ENCODE measurements at regions not wholly inside any gene's neighbourhood (a gene's known extent, or its start where the extent isn't known, plus 50 kb on each side); places are given as distances from the start of the nearest gene placed in this dataset.

DNA sequence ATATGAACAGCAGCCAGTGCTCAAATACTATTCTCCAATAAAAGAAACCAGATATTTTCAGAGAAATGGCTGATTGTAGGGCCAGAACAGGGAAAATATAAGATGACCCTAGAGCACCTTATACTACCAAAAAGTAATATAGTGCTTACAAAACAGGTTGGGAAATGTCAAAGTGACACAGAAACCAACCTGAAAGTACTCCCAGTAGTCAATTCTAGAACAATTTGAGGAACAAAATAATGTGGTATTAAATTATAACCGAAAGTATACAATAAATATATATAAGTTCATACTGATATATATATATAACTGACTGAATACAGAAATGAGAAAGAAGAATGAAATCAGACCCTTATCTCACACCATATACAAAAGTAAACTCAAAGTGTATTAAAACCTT is 657.2 kb upstream of the PHF14 start:
- Histone ChIP-seq H3K23ac (ENCODE audit: low read depth, low read length) (no peak overlapping the region), H3K18ac (ENCODE audit: low read depth, low read length) (no peak overlapping the region), H3K9ac (ENCODE audit: low read depth, low read length) (no peak overlapping the region), H3K27ac (ENCODE audit: insufficient read depth, low read length) (no peak overlapping the region), H3K4me1 (ENCODE audit: control insufficient read depth, insufficient read depth, low read length) (no peaks in the 10 kb centered on the region), H3K4me3 (ENCODE audit: insufficient read depth, low read depth, low read length) (no peak overlapping the region), H3K4me2 (ENCODE audit: low read depth, low read length) (no peak overlapping the region), H2BK15ac (ENCODE audit: low read depth, low read length) (no peak overlapping the region), H3K14ac (replicated peaks; ENCODE audit: low read depth, low read length) (no peak overlapping the region), H3K27me3 (ENCODE audit: control insufficient read depth, insufficient read depth, low read length) (no peaks in the 10 kb centered on the region), H2BK120ac (ENCODE audit: low read depth, low read length) (no peak overlapping the region), H2AK5ac (ENCODE audit: low read depth, low read length) (no peak overlapping the region), H2BK5ac (ENCODE audit: low read depth, low read length, poor library complexity, severe bottlenecking) (no peak overlapping the region), H3K9me3 (ENCODE audit: control insufficient read depth, insufficient read depth, low read length) (peaks cover 2% of the 10 kb centered on the region; the same call in 1 of the 2 replicates), H3K9me1 (ENCODE audit: insufficient read depth, low read length) (no peaks in the 10 kb centered on the region), H3K56ac (ENCODE audit: extremely low read depth, insufficient read depth, low read length) (no peak overlapping the region), H3K4ac (ENCODE audit: low read depth, low read length) (no peak overlapping the region), H4K20me1 (ENCODE audit: insufficient read depth, low read length) (no peaks in the 10 kb centered on the region), H4K91ac (ENCODE audit: insufficient read depth, low read depth, low read length) (no peak overlapping the region), H4K5ac (ENCODE audit: low read depth, low read length) (no peak overlapping the region), H2AFZ (replicated peaks; ENCODE audit: low read length, poor library complexity) (no peak overlapping the region), H2AK9ac (replicated peaks; ENCODE audit: low read depth, low read length, poor library complexity) (no peak overlapping the region), H3K79me1 (ENCODE audit: low read depth in 1 of 2, low read length in 2 of 2) (no peaks in the 10 kb centered on the region), H3K36me3 (ENCODE audit: control insufficient read depth, insufficient read depth, low read length) (no peaks in the 10 kb centered on the region), H4K8ac (ENCODE audit: low read depth in 2 of 2, low read length in 2 of 2) (no peak overlapping the region), H2BK20ac (ENCODE audit: low read depth, low read length) (no peak overlapping the region)
- intact Hi-C loops (cut with micrococcal nuclease) (no loop called here), dilution Hi-C loops (cut with HindIII; ENCODE audit: low sequenced_read_pairs, unreplicated experiment) (no loop called here), in situ Hi-C loops (cut with MboI; ENCODE audit: low sequenced_read_pairs) (no loop called here)
- ChIA-PET POLR2A (ENCODE audit: unreplicated experiment) (no interaction called here), CTCF (no interaction called here)
- DNase-seq (no peak), ATAC-seq (ENCODE audit: low read depth) (no peak)
- no TSS peak for BruUV-seq (replicated peaks)
- no peak for TF ChIP-seq RAD21 (IDR thresholded peaks at IDR 0.05; ENCODE audit: low read length)
- no peak for TF ChIP-seq CHD1 (IDR thresholded peaks at IDR 0.05; ENCODE audit: low read depth, low read length)
- TF ChIP-seq, protein P1, sequence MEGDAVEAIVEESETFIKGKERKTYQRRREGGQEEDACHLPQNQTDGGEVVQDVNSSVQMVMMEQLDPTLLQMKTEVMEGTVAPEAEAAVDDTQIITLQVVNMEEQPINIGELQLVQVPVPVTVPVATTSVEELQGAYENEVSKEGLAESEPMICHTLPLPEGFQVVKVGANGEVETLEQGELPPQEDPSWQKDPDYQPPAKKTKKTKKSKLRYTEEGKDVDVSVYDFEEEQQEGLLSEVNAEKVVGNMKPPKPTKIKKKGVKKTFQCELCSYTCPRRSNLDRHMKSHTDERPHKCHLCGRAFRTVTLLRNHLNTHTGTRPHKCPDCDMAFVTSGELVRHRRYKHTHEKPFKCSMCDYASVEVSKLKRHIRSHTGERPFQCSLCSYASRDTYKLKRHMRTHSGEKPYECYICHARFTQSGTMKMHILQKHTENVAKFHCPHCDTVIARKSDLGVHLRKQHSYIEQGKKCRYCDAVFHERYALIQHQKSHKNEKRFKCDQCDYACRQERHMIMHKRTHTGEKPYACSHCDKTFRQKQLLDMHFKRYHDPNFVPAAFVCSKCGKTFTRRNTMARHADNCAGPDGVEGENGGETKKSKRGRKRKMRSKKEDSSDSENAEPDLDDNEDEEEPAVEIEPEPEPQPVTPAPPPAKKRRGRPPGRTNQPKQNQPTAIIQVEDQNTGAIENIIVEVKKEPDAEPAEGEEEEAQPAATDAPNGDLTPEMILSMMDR (conservative IDR thresholded peaks at IDR 0.05; ENCODE audit: low read depth, low read length): no peak
- no peak for TF ChIP-seq POLR2A (IDR thresholded peaks at IDR 0.05; ENCODE audit: low read depth, low read length)
- TF ChIP-seq NFE2L2 (IDR thresholded peaks at IDR 0.05; ENCODE audit: low read depth, low read length): no peak
- TF ChIP-seq MXI1 (IDR thresholded peaks at IDR 0.05; ENCODE audit: borderline replicate concordance, low read depth, low read length): no peak
- no peak for TF ChIP-seq RFX5 (IDR thresholded peaks at IDR 0.05; ENCODE audit: low read depth, low read length)
- TF ChIP-seq SMC3 (IDR thresholded peaks at IDR 0.05; ENCODE audit: low read depth, low read length): no peak
- WGBS, 2 experiments (ENCODE audit: extremely low coverage in 2 of 2, insufficient read length in 1 of 2): no CpG with 5 or more reads among the region's 1 CpG

All from IMR-90 (cell line).